ENCODE measurements at regions not wholly inside any gene's neighbourhood (a gene's known extent, or its start where the extent isn't known, plus 50 kb on each side); places are given as distances from the start of the nearest gene placed in this dataset.
A peak's percentile ranks its signal among the peaks of the same experiment; 100 is the strongest.

GRCh38 chr19:30649934-30650614 is 277.9 kb downstream of the ZNF536 start:
- DNase-seq: no peak
- intact Hi-C loops (cut with micrococcal nuclease): loop anchor here (10.0 kb wide), 1 partner anchor 425 kb away; no protein-coding TSS in a partner anchor
- peak; percentile 44 for ATAC-seq

GRCh38 chr19:30648866-30649862 is 277.0 kb downstream of the ZNF536 start:
- intact Hi-C loops (cut with micrococcal nuclease): loop anchor here (10.0 kb wide), 1 partner anchor 424 kb away; no protein-coding TSS in a partner anchor
- ATAC-seq: no peak
- no peak for DNase-seq

- ATAC-seq (no peak), DNase-seq (no peak)
- intact Hi-C loops (cut with micrococcal nuclease): loop anchor here (10.0 kb wide), 1 partner anchor 423 kb away; no protein-coding TSS in a partner anchor
Measured at GRCh38 chr19:30647891-30648720, 275.9 kb downstream of the ZNF536 start.

- intact Hi-C loops (cut with micrococcal nuclease): loop anchor here (10.0 kb wide), 1 partner anchor 422 kb away; no protein-coding TSS in a partner anchor
Measured at GRCh38 chr19:30646806-30647205, 274.6 kb downstream of the ZNF536 start.

GRCh38 chr19:30645946-30646577 is 273.9 kb downstream of the ZNF536 start:
- ATAC-seq (no peak), DNase-seq (no peak)
- intact Hi-C loops (cut with micrococcal nuclease): loop anchor here (10.0 kb wide), 1 partner anchor 421 kb away; no protein-coding TSS in a partner anchor

More at GRCh38 chr19:30646806-30647205, 274.6 kb downstream of the ZNF536 start:
- no peak for ATAC-seq
- no peak for DNase-seq

GRCh38 chr19:30640252-30640965 is 268.2 kb downstream of the ZNF536 start:
- DNase-seq: no peak
- intact Hi-C loops (cut with micrococcal nuclease): loop anchor here (10.0 kb wide), 1 partner anchor 416 kb away; no protein-coding TSS in a partner anchor
- no peak for ATAC-seq

GRCh38 chr19:30638889-30639288 is 266.7 kb downstream of the ZNF536 start:
- DNase-seq (no peak), ATAC-seq (no peak)
- intact Hi-C loops (cut with micrococcal nuclease): no loop called here

- DNase-seq (no peak), ATAC-seq (no peak)
- intact Hi-C loops (cut with micrococcal nuclease): no loop called here
Measured at GRCh38 chr19:30637926-30638325, 265.7 kb downstream of the ZNF536 start.

- intact Hi-C loops (cut with micrococcal nuclease): no loop called here
- ATAC-seq (no peak), DNase-seq (no peak)
Measured at GRCh38 chr19:30634996-30635975, 263.1 kb downstream of the ZNF536 start.

GRCh38 chr19:30634131-30634830 is 262.1 kb downstream of the ZNF536 start:
- ATAC-seq: no peak
- DNase-seq: no peak
- intact Hi-C loops (cut with micrococcal nuclease): no loop called here

GRCh38 chr19:30631033-30631370 is 258.8 kb downstream of the ZNF536 start:
- DNase-seq: no peak
- ATAC-seq: no peak
- intact Hi-C loops (cut with micrococcal nuclease): no loop called here

- intact Hi-C loops (cut with micrococcal nuclease): no loop called here
- DNase-seq (no peak), ATAC-seq (no peak)
Measured at GRCh38 chr19:30630289-30631032, 258.3 kb downstream of the ZNF536 start.

- ATAC-seq: no peak
- intact Hi-C loops (cut with micrococcal nuclease): no loop called here
- no peak for DNase-seq
Measured at GRCh38 chr19:30629086-30629485, 256.9 kb downstream of the ZNF536 start.

- DNase-seq (no peak), ATAC-seq (no peak)
- intact Hi-C loops (cut with micrococcal nuclease): no loop called here
Measured at GRCh38 chr19:30626626-30626966, 254.4 kb downstream of the ZNF536 start.

- ATAC-seq (no peak), DNase-seq (no peak)
- intact Hi-C loops (cut with micrococcal nuclease): no loop called here
Measured at GRCh38 chr19:30625947-30626625, 253.9 kb downstream of the ZNF536 start.

Measured in left ventricle myocardium superior (tissue), 1 donor.